ENCODE measurements at regions not wholly inside any gene's neighbourhood (a gene's known extent, or its start where the extent isn't known, plus 50 kb on each side); places are given as distances from the start of the nearest gene placed in this dataset.

GRCh38 chr12:126676434-126676833 lies 1590.5 kb upstream of the TMEM132C start:
- TF ChIP-seq GATA2 (IDR thresholded peaks at IDR 0.05; ENCODE audit: low read depth, low read length) (no peak), GATA3 (IDR thresholded peaks at IDR 0.05; ENCODE audit: low read depth, low read length) (no peak)

Measured in SH-SY5Y (cell line).